Kasumi-1 (cell line): ENCODE measurements at regions not wholly inside any gene's neighbourhood (a gene's known extent, or its start where the extent isn't known, plus 50 kb on each side); places are given as distances from the start of the nearest gene placed in this dataset.
A peak's percentile ranks its signal among the peaks of the same experiment; 100 is the strongest.

ENCODE experiments used
- DNase-seq, 2 experiments: peaks; one replicate each; lab custom pipeline; 2025; lab: John Stamatoyannopoulos, UW

- no peak for DNase-seq
These were observed 719.8 kb upstream of the LRRC4C start for GRCh38 chr11:42179216-42179615.

DNA sequence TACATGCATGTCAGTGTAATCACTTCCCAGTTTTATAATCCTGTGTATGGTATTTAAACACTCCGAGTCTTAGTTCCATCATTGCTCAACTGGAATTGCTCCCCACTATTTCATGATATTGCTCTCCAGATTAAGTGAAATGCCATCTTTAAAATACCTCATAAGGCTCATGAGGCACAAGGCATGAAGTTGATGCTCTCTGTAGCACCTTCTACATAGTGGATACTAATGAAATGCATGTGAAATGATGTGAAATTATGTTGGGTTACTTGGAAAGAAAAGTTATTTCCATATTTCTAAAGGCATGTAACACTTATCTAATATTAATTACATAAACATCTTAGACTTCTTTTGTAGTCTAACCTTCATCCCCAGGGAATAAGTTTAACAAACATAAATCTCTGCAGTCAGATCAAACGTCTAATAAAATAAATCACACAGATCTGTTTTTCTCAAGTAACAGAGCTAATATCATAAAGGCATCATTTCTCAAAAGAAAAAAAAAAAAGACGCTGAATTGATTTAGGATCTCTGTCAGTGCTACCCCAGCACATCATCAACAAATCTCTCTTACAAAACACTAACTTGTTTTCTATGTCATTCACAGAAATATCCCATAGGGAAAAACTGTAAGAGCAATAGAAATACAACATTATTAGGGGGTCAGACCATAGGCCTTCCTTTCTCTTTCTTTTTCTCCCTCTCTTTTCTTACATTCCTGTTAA is 736.0 kb upstream of the LRRC4C start:
- DNase-seq: no peak

DNA sequence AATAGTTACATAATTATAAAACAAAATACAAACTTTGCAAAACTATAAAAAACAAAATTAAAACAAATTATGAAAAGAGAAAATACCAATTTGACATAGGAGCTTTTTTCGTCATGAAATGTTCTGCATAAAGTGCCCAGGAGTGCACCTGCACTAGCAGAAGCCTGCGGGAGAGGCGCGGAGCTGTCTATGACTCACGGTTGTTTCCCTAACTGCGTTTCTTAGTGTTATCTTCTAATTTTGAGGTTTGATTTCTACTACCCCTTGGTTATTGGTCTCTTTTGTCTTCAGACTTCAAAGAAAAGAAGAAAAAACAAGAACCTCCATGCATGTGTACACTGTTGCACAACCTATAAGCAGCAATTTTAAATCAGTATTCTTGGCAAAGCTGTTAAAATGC is 740.9 kb upstream of the LRRC4C start:
- DNase-seq: no peak

DNA sequence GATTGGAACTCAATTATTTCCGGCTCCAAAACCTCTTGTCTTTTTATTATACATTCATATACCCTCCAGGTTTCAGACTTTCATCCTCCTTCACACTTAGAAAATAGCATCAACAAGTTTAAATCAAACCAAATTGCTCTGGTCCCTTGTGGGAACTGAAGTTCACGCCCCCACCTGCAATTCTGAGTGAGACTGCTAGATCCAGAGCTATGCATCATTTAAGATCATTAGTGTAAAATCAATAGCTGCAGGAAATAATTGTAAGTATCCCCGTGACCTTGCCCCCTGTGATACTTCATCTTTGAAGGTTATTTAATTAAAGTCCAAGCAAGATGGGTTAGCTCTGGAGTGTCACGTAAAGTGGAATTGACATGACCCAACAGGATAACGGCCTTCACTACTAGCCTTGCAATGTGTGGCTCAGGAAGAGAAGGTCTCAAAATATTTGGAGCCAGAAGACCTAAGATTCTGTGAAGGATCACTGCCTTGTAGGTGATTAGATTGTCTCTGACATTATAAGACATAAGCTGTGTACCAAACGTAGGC is 742.2 kb upstream of the LRRC4C start:
- no peak for DNase-seq

- DNase-seq: no peak
These were observed 746.1 kb upstream of the LRRC4C start for GRCh38 chr11:42205518-42205917.

DNA sequence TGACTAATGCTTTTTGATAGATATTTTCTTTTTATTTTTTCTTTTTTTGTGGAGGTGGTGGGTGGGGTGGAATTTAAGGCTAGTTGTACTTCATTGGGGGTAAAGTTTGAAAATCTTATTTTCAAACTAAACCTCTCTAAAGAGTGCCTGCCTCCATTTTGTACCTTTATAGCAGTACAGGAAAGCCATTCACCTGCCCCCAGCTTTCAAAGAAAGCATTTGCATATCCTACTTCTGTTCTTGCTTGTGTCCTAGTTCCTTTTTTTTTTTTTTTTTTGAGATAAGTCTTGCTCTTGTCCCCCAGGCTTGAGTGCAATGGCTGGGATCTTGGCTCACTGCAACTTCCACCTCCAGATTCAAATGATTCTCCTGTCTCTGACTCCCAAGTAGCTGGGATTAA is 766.2 kb upstream of the LRRC4C start:
- DNase-seq: no peak

DNA sequence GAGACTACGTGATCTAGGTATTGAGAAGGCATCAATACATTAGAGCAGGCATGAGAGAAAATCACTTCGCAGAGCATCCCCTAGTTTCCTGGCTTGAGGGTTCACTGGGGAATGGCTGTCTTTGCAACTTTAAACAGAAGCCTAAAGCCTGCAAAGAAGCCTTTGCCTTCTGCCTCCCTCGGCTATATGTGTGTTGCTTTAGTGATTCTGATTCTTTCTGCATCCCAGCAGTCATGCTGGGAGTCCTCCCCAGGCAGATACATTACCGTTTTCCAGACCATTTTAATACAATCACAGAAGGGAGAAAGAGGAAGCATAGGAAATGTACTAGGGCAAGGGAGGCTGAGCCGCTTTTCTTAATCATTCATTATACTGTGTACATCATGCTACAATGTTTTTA is 773.2 kb upstream of the LRRC4C start:
- DNase-seq: no peak

GRCh38 chr11:42234451-42234951 is 775.0 kb upstream of the LRRC4C start:
- no peak for DNase-seq

DNA sequence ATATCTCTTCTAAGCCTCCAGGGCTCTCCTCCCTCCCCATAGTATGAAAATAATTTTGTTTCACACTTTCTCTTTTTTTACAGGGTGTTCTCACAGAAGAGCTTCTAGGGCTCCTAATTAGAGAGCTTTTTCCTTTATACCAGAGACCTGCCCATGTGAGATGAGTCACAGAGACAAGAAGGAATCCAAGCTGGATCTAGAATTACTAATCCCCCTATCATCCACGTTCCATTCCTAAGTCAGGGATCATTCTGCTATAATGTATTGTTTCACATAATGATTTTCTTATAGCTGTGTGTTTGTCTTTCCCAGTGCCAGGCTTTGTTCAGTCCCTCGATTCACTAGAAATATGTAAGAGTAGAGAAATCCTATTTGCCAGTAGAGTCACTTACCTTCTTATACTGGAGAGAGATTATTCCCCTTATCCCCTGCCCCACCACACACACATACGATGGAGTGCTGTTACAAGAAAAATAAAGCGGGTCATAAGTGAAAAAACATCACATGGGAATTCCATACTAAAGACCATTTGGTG is 778.3 kb upstream of the LRRC4C start:
- no peak for DNase-seq

DNA sequence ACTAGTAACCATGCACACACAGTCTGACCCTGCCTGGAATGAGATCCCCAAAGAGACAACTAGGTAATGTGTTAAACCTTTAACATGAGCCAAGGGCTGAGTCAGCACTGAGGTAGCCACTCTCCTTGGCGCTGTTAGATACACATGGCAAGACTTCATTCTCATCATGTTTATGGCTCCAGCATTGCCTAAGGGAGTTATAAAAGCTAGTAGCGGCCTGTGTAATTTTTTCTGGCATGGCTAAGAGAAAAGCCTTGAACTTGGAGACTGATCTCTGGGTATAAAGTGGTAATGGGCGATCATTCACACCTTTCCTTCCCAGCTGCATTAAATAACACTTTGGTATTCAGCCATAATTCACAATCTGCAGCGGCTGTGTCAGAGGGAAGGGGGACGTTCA is 779.7 kb upstream of the LRRC4C start:
- no peak for DNase-seq

- DNase-seq: no peak
These were observed 783.9 kb upstream of the LRRC4C start for GRCh38 chr11:42243385-42243784.

- DNase-seq: no peak
These were observed 784.9 kb upstream of the LRRC4C start for GRCh38 chr11:42244376-42244775.

DNA sequence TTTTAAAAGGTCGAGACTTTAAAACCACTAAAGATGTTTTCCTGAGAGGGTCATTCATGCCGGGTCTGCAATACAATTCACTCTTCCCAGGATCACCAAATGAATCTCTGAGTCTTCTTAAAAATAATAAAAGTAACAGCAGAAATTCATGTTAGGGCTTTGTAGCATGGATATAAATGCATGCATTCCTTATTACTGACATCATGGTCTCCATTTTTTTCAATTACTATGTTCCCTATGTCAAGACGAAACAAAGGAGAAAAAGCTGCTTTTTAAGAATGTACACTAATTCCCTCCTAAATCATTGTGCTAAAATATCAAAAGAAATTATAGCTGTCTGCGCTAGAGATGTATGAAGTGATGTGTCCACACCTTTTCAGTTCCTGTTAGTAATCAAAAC is 789.9 kb upstream of the LRRC4C start:
- DNase-seq: no peak

DNA sequence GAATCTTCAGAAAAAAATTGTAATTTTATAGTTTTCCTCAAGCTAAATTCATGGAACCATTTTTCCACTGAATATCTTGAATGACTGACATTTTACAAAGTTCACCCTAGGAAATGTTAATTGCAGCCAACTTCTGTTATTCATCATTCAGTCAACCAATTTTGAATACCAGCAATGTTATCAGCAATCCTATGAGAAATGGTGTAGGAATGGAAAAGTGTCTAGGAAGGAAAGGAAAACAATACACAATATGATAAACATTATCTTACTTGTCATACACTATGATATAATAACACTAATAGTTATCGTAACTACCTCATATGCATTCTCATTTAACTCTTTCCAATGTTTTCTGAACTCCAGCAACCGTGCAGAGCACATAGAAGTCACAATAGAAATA is 790.5 kb upstream of the LRRC4C start:
- no peak for DNase-seq

- no peak for DNase-seq
These were observed 792.5 kb upstream of the LRRC4C start for GRCh38 chr11:42251984-42252383.

DNA sequence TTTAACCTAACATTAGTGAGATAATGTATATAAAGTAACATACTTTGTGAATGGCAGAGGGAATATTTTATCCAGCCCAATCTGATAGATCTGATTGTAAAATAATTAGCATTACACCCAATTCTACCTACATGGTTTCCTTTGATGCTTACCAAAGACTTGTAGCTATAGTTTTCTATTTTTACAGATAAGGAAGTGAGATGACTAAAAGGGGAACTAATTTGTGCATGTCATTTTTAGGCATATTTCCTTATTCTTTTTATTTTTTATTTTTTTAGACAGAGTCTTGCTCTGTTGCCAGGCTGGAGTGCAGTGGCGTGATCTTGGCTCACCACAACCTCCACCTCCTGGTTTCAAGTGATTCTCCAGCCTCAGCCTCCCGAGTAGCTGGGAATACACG is 793.7 kb upstream of the LRRC4C start:
- peak; percentile 78 to 86 for DNase-seq

- no peak for DNase-seq
These were observed 796.5 kb upstream of the LRRC4C start for GRCh38 chr11:42255906-42256305.

DNA sequence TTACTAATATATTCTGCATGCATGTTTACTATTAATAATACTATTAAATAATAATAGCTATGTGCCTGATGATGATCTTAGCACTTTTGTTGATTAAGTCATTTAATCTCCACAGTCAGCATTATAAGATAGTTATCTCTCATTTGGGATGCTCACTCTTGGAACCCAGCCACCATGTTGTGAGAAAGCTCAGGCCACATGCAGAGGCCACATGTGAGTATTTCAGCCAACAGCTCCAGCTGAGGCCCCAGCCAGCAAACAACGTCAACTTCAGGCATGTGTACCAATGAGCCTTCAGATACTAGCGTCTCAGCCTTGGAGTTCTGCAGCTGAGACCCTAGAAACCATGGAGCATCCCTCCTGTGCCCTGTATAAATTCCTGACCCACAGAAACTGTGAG is 798.1 kb upstream of the LRRC4C start:
- DNase-seq: no peak

GRCh38 chr11:42265072-42265471 is 805.6 kb upstream of the LRRC4C start:
- no peak for DNase-seq

DNA sequence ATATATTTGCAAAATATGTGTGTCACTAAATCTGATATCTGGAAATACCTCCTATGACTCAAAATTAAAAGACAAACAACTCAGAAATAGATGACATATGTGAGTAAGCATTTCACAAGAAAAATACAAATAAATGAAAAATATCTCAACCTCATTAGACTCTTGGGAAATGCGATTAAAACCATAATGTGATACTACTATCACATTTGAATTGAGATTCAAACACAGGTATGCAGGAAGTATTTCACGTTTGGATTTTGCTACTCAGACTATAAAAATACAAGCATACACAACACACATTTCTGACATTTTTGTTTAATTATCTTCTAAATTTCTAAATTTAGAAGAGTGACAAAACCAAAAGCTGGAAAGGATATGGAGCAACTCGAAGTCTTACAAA is 811.9 kb upstream of the LRRC4C start:
- peak in 1 of 2 experiments; percentile 23 for DNase-seq

DNA sequence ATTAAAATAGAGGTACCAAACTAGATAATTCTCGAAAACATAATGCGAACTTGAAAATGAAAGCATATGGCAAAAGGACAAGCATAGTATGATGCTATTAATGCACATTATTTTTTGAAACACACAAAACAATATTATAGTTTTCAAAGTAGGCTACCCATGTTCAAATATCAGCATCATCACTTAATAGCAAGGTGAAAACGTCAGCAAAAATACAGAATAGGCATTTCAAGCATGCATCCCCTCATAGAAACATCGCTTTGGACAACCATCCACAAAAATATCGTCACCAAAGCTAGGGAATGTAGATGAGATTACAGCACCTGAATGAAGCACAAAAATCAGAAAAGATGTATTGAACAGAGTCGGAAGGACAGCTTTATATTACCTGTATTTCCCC is 814.5 kb upstream of the LRRC4C start:
- no peak for DNase-seq

- no peak for DNase-seq
These were observed 837.5 kb upstream of the LRRC4C start for GRCh38 chr11:42296910-42297309.

- no peak for DNase-seq
These were observed 840.3 kb upstream of the LRRC4C start for GRCh38 chr11:42299780-42300179.

DNA sequence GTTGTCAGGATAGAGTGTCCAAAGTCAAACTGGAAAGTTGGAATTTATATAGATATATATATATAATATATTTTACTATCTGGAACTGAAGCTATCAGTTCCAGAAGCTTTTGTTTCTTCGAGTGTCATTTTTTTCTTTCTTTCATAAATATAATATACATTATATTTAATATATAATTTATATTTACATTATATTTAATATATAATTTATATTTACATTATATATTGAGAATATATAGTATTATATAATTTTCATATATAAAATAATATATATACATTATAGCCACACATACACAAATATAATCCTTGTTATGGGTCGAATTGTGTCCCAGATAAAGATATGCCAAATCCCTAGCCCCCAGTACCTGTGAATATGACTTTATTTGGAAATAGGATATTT is 842.3 kb upstream of the LRRC4C start:
- DNase-seq: no peak
